K562 (cell line): ENCODE measurements at regions not wholly inside any gene's neighbourhood (a gene's known extent, or its start where the extent isn't known, plus 50 kb on each side); places are given as distances from the start of the nearest gene placed in this dataset.

Experiments used
- ATAC-seq: fragments of 200-7000 bp; cut with Tn5 transposase; 3 replicates; pipeline ENCODE4 v1.9.1; 2020; ENCODE audit warnings: moderate library complexity
- BruUV-seq: library from RNA; stranded (reverse); fragments of 400-500 nt; replicated peaks from 2 replicates; lab custom pipeline; 2021; lab: Mats Ljungman, UMichigan
- CTCF ChIA-PET: fragments of 300-600 bp; formaldehyde crosslinking; extraction: SDS; loops from one replicate; lab custom pipeline; 2021; ENCODE audit warnings: low intra/inter-chr PET ratio; lab: Yijun Ruan, JAX
- POLR2A ChIA-PET: fragments of 300-600, 350-650 bp; sonication (Branson Sonifier 250); formaldehyde crosslinking; extraction: SDS; loops from one replicate; lab custom pipeline; 2021; ENCODE audit warnings: antibody characterized with exemption, inconsistent platforms; lab: Yijun Ruan, JAX
- DNase-seq, 4 experiments: peaks; one replicate each; pipeline versions ENCODE4 v3.0.0 to v3.0.0-alpha.2; 2011 to 2018; ENCODE audit warnings: low spot score in 3 of 4, mixed read lengths in 3 of 4; ENCODE audit errors: extremely low read depth in 1 of 4
- FAIRE-seq: peaks from 2 replicates; lab custom pipeline; 2011; peaks lifted over from hg19 to GRCh38; lab: Jason Lieb, UNC
- H2AFZ ChIP-seq: 2 replicates; pipeline ENCODE4 v1.6.0; 2011; ENCODE audit warnings: low read depth, low read length, control low read depth, inconsistent platforms
- H3K27ac ChIP-seq: fragments of 200-600 bp; 3 replicates; pipeline ENCODE4 v1.8.0; 2011; ENCODE audit warnings: low read depth, mild to moderate bottlenecking, control low read depth, inconsistent platforms, low read length, moderate library complexity, mixed read lengths; ENCODE audit errors: extremely low read depth
- H3K27me3 ChIP-seq, 2 experiments: fragments of 300-600 bp in 1 of 2; 2 replicates in 1 of 2; 3 replicates in 1 of 2; pipeline versions ENCODE4 v1.6.0 to v1.8.0; 2011; ENCODE audit warnings: inconsistent platforms in 2 of 2, low read length in 2 of 2, mild to moderate bottlenecking in 1 of 2, mixed read lengths in 1 of 2, moderate library complexity in 1 of 2; ENCODE audit not compliant: control insufficient read depth in 2 of 2, insufficient read depth in 2 of 2
- H3K36me3 ChIP-seq: fragments of 300-600 bp; 3 replicates; pipeline ENCODE4 v1.8.0; 2011; ENCODE audit warnings: mild to moderate bottlenecking, low read length, inconsistent platforms; ENCODE audit not compliant: control insufficient read depth, insufficient read depth
- H3K4me1 ChIP-seq, 2 experiments: fragments of 200-600 bp in 1 of 2; replicated peaks in 1 of 2; 2 replicates in 1 of 2; 3 replicates in 1 of 2; pipeline versions ENCODE4 v1.5.1 to v1.8.0; 2011; ENCODE audit warnings: inconsistent platforms in 2 of 2, low read length in 2 of 2, mild to moderate bottlenecking in 1 of 2, mixed read lengths in 1 of 2, moderate library complexity in 1 of 2; ENCODE audit not compliant: control insufficient read depth in 2 of 2, insufficient read depth in 2 of 2
- H3K4me2 ChIP-seq: 2 replicates; pipeline ENCODE4 v1.6.1; 2011; ENCODE audit warnings: low read length, control low read depth, inconsistent platforms, mixed read lengths; ENCODE audit not compliant: insufficient read depth
- H3K4me3 ChIP-seq: fragments of 200-600 bp; sonication (generic), shearing (Covaris generic); 2 replicates; pipeline ENCODE4 v1.5.1; 2016; ENCODE audit warnings: control low read depth, inconsistent platforms
- H3K79me2 ChIP-seq: fragments of 200-600 bp; 3 replicates; pipeline ENCODE4 v1.8.0; 2011; ENCODE audit warnings: low read length, inconsistent platforms; ENCODE audit not compliant: control insufficient read depth, insufficient read depth
- H3K9ac ChIP-seq, 2 experiments: 2 replicates each; pipeline versions ENCODE4 v1.6.0 to v1.6.1; 2011; ENCODE audit warnings: low read depth in 2 of 2, low read length in 2 of 2, control low read depth in 1 of 2, inconsistent platforms in 1 of 2, mild to moderate bottlenecking in 1 of 2, mixed read lengths in 1 of 2; ENCODE audit not compliant: insufficient read depth in 1 of 2
- H3K9me1 ChIP-seq: one replicate; pipeline ENCODE4 v1.6.0; 2011; ENCODE audit warnings: inconsistent platforms, mild to moderate bottlenecking, low read length, moderate library complexity; ENCODE audit not compliant: control insufficient read depth, insufficient read depth
- H3K9me3 ChIP-seq: replicated peaks from 2 replicates; pipeline ENCODE4 v1.5.1; 2011; ENCODE audit warnings: low read depth, low read length, inconsistent platforms; ENCODE audit not compliant: control insufficient read depth, insufficient read depth
- H4K20me1 ChIP-seq: replicated peaks from 2 replicates; pipeline ENCODE4 v1.6.1; 2011; ENCODE audit warnings: low read length, inconsistent platforms, mixed read lengths; ENCODE audit not compliant: control insufficient read depth, insufficient read depth
- CEBPB ChIP-seq: fragments of 450-650 bp; IDR thresholded peaks from 2 replicates; pipeline ENCODE4 v1.6.1; 2016; ENCODE audit warnings: missing genetic modification characterization, missing compliant biosample characterization
- CHD2 ChIP-seq: IDR thresholded peaks from 2 replicates; pipeline ENCODE4 v1.6.1; 2011; ENCODE audit warnings: low read depth, low read length
- POLR3A ChIP-seq: IDR thresholded peaks from 2 replicates; pipeline ENCODE4 v1.6.1; 2011; ENCODE audit warnings: borderline replicate concordance, mild to moderate bottlenecking, moderate library complexity; ENCODE audit not compliant: insufficient read length, insufficient read depth; ENCODE audit errors: extremely low read depth
- RAD51 ChIP-seq: fragments of 450-650 bp; IDR thresholded peaks from 2 replicates; pipeline ENCODE4 v1.7.1; 2016; ENCODE audit warnings: low read depth, mild to moderate bottlenecking, borderline replicate concordance
- ZBTB7A ChIP-seq: IDR thresholded peaks from 2 replicates; pipeline ENCODE4 v1.6.1; 2011; ENCODE audit warnings: low read depth, mild to moderate bottlenecking, low read length, moderate library complexity, borderline replicate concordance; ENCODE audit not compliant: control insufficient read depth
- ZNF121 ChIP-seq: sonication (generic); formaldehyde crosslinking; conservative IDR thresholded peaks from 2 replicates; pipeline ENCODE4 v1.8.0; 2022; ENCODE audit warnings: missing genetic modification reagents
- WGBS: fragments of 100-300 bp; shearing (Covaris generic); methylation state at CpG from one replicate; pipeline ENCODE4 v1.1.6; 2016; ENCODE audit warnings: low coverage, mixed read lengths; ENCODE audit not compliant: insufficient coverage; ENCODE audit errors: missing lambda C conversion rate; 5-methylcytosine and 5-hydroxymethylcytosine counted together
- in situ Hi-C: fragments of 300-500 bp; cut with MboI; formaldehyde crosslinking; loops from 4 replicates; pipeline ENCODE4 v1.15.0; 2018; ENCODE audit warnings: inconsistent platforms, mixed read lengths
- intact Hi-C: fragments of 100-400 bp; cut with micrococcal nuclease; formaldehyde crosslinking; loops from 2 replicates; pipeline ENCODE4 v1.14.2; 2022
- TF ChIP-seq, protein P1 (sequence below), 2 experiments: IDR thresholded peaks; 2 replicates each; pipeline ENCODE4 v1.6.1; 2011; ENCODE audit warnings: borderline replicate concordance in 1 of 2, control low read depth in 1 of 2, low read depth in 1 of 2, low read length in 1 of 2, mild to moderate bottlenecking in 1 of 2, mixed read lengths in 1 of 2, moderate library complexity in 1 of 2; ENCODE audit not compliant: insufficient read depth in 1 of 2, insufficient read length in 1 of 2, poor library complexity in 1 of 2, severe bottlenecking in 1 of 2; ENCODE audit errors: extremely low read depth in 1 of 2

DNA sequence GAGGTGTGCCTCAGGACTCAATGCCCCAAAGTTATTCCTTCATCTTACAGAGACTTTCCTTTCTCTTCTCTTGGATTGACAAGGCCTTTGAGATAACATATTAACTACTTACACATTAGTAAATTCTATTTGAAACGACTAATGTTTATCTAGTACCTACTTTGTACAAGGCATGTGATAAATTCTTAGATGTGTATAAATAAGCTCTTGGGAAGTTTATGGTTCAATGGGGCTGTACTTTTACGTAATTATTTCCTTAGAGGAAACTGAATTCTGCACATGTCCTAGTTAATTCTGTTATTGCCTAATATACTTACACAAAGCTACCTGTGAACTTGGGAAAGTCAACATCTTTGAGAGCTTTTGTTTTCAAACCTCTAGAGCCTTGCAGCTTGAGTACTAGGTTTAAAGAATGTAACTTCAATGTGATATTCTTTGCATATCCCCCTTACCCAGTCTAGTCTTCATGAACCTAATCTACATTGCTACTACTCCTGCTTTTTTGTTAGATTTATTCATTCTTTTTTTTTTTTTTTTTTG is 58.5 kb upstream of the RAP2B start:
- Histone ChIP-seq H3K4me2 (no peak overlapping the region), H3K79me2 (no peaks in the 10 kb centered on the region), H3K36me3 (no peaks in the 10 kb centered on the region), H3K4me1 (no peaks in the 10 kb centered on the region; a peak in 1 of 5 replicates), H4K20me1 (no peaks in the 10 kb centered on the region), H2AFZ (peak overlapping the region; percentile 56), H3K9me1 (no peaks in the 10 kb centered on the region)
- no peak for ATAC-seq
- intact Hi-C loops, result no loop called here
- CTCF ChIA-PET, result no interaction called here
- BruUV-seq, result no TSS peak
- 50% methylated on average over 2 of the region's 2 CpGs for WGBS
- TF ChIP-seq CEBPB (tag), result 0 out of 2 replicates have a peak, but pooled peaks have one; percentile 23
- TF ChIP-seq CHD2, result no peak
- TF ChIP-seq, protein P1, sequence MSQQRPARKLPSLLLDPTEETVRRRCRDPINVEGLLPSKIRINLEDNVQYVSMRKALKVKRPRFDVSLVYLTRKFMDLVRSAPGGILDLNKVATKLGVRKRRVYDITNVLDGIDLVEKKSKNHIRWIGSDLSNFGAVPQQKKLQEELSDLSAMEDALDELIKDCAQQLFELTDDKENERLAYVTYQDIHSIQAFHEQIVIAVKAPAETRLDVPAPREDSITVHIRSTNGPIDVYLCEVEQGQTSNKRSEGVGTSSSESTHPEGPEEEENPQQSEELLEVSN (IDR thresholded peaks at IDR 0.05; ENCODE audit: borderline replicate concordance in 1 of 2, extremely low read depth in 1 of 2, insufficient read depth in 1 of 2, insufficient read length in 1 of 2, low read depth in 1 of 2, low read length in 1 of 2, poor library complexity in 1 of 2, severe bottlenecking in 1 of 2), result no peak
- no peak for TF ChIP-seq POLR3A
- no peak for TF ChIP-seq ZNF121
- TF ChIP-seq RAD51, result no peak
- TF ChIP-seq ZBTB7A, result no peak
- TF ChIP-seq, all 486 proteins: peak for 1
- POLR2A ChIA-PET, result no interaction called here
- FAIRE-seq (no peak), DNase-seq (no peak)
- no peak overlapping the region for H3K9ac ChIP-seq
- no peak overlapping the region for H3K4me3 ChIP-seq
- in situ Hi-C loops, result no loop called here
- no peaks in the 10 kb centered on the region for H3K9me3 ChIP-seq
- H3K27me3 ChIP-seq, result no peaks in the 10 kb centered on the region
- no peak overlapping the region for H3K27ac ChIP-seq
